ENCODE measurements at regions not wholly inside any gene's neighbourhood (a gene's known extent, or its start where the extent isn't known, plus 50 kb on each side); places are given as distances from the start of the nearest gene placed in this dataset.

DNA sequence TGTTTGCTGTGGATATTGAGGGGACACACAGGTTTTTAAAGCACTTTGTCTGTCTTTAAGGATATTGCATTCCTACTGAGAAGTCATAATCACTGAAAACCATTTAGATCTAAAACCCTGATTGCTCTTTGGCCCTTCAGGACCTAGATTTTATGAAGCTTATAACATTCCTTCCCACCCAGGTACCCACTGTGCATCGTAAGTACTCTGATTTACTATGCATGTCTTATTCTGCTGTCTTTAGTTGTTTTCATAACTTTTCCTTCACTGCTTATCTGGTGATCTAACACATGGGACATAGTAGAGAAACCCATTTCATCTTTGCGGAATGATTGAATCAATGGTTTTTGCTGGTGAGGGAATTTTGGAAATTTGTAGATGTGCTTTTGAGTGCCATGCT is 247.0 kb upstream of the RARB start:
- H3K4me2 ChIP-seq (ENCODE audit: control insufficient read depth, insufficient read depth): no peak overlapping the region
- WGBS (ENCODE audit: insufficient coverage, insufficient replicate concordance, low lambda C conversion rate, missing lambda C conversion rate): 49% methylated on average over 2 of the region's 2 CpGs
- ChIA-PET CTCF (no interaction called here), POLR2A (no interaction called here), SMC1A (ENCODE audit: uncharacterized antibody, unreplicated experiment) (no interaction called here), RAD21 (ENCODE audit: unreplicated experiment) (no interaction called here)
- TF ChIP-seq ESRRA (IDR thresholded peaks at IDR 0.05; ENCODE audit: low read length) (no peak), NFIC (IDR thresholded peaks at IDR 0.05; ENCODE audit: low read depth, low read length) (no peak), ZNF687 (IDR thresholded peaks at IDR 0.05) (no peak)
- no peak overlapping the region for H2AFZ ChIP-seq (ENCODE audit: control insufficient read depth, low read depth, low read length)
- intact Hi-C loops (cut with micrococcal nuclease; ENCODE audit: unreplicated experiment): no loop called here
- no TSS peak for BruUV-seq (replicated peaks)
- in situ Hi-C loops (cut with MboI): no loop called here
- no peaks in the 10 kb centered on the region for H4K20me1 ChIP-seq (ENCODE audit: control insufficient read depth, insufficient read depth)
- no peak overlapping the region for H3K27ac ChIP-seq (ENCODE audit: control insufficient read depth, insufficient read depth)
- DNase-seq (ENCODE audit: low read depth, low spot score): no peak
- no peak overlapping the region for H3K4me3 ChIP-seq
- H3K9me3 ChIP-seq (replicated peaks; ENCODE audit: control insufficient read depth, insufficient read depth, low read length): no peaks in the 10 kb centered on the region
- H3K4me1 ChIP-seq (ENCODE audit: control insufficient read depth, insufficient read depth, low read length): no peaks in the 10 kb centered on the region
- no peak for ATAC-seq
- H3K79me2 ChIP-seq (ENCODE audit: control insufficient read depth, insufficient read depth, low read length): no peaks in the 10 kb centered on the region
- no peak for FAIRE-seq
- no peak overlapping the region for H3K9ac ChIP-seq (ENCODE audit: control insufficient read depth, insufficient read depth, low read length)
- H3K36me3 ChIP-seq (ENCODE audit: control insufficient read depth in 2 of 2, insufficient read depth in 2 of 2, low read length in 1 of 2): no peaks in the 10 kb centered on the region
- no peaks in the 10 kb centered on the region for H3K27me3 ChIP-seq (replicated peaks in 1 of 2; ENCODE audit: control insufficient read depth in 2 of 2, insufficient read depth in 2 of 2, low read length in 1 of 2)

- no peak for FAIRE-seq
- Histone ChIP-seq H3K27me3 (replicated peaks in 1 of 2; ENCODE audit: control insufficient read depth in 2 of 2, insufficient read depth in 2 of 2, low read length in 1 of 2) (no peaks in the 10 kb centered on the region), H3K4me1 (ENCODE audit: control insufficient read depth, insufficient read depth, low read length) (no peaks in the 10 kb centered on the region), H2AFZ (ENCODE audit: control insufficient read depth, low read depth, low read length) (no peak overlapping the region), H3K27ac (ENCODE audit: control insufficient read depth, insufficient read depth) (no peak overlapping the region), H3K9me3 (replicated peaks; ENCODE audit: control insufficient read depth, insufficient read depth, low read length) (no peaks in the 10 kb centered on the region), H3K4me3 (no peak overlapping the region), H3K9ac (ENCODE audit: control insufficient read depth, insufficient read depth, low read length) (no peak overlapping the region), H3K79me2 (ENCODE audit: control insufficient read depth, insufficient read depth, low read length) (no peaks in the 10 kb centered on the region), H4K20me1 (ENCODE audit: control insufficient read depth, insufficient read depth) (no peaks in the 10 kb centered on the region), H3K4me2 (ENCODE audit: control insufficient read depth, insufficient read depth) (no peak overlapping the region), H3K36me3 (ENCODE audit: control insufficient read depth in 2 of 2, insufficient read depth in 2 of 2, low read length in 1 of 2) (no peaks in the 10 kb centered on the region)
- BruUV-seq (replicated peaks): no TSS peak
- RAD21 ChIA-PET (ENCODE audit: unreplicated experiment): no interaction called here
- intact Hi-C loops (cut with micrococcal nuclease; ENCODE audit: unreplicated experiment) (no loop called here), in situ Hi-C loops (cut with MboI) (no loop called here)
- DNase-seq (ENCODE audit: low read depth, low spot score): no peak
- CTCF ChIA-PET: no interaction called here
- POLR2A ChIA-PET: no interaction called here
- no peak for ATAC-seq
- 0% methylated on average over 3 of the region's 3 CpGs for WGBS (ENCODE audit: insufficient coverage, insufficient replicate concordance, low lambda C conversion rate, missing lambda C conversion rate)
- SMC1A ChIA-PET (ENCODE audit: uncharacterized antibody, unreplicated experiment): no interaction called here
- TF ChIP-seq MYB (IDR thresholded peaks at IDR 0.05; ENCODE audit: borderline replicate concordance, low read depth, low read length): no peak
- TF ChIP-seq MEF2B (IDR thresholded peaks at IDR 0.05; ENCODE audit: partially characterized antibody, poor library complexity, severe bottlenecking): no peak
- TF ChIP-seq, protein P1, sequence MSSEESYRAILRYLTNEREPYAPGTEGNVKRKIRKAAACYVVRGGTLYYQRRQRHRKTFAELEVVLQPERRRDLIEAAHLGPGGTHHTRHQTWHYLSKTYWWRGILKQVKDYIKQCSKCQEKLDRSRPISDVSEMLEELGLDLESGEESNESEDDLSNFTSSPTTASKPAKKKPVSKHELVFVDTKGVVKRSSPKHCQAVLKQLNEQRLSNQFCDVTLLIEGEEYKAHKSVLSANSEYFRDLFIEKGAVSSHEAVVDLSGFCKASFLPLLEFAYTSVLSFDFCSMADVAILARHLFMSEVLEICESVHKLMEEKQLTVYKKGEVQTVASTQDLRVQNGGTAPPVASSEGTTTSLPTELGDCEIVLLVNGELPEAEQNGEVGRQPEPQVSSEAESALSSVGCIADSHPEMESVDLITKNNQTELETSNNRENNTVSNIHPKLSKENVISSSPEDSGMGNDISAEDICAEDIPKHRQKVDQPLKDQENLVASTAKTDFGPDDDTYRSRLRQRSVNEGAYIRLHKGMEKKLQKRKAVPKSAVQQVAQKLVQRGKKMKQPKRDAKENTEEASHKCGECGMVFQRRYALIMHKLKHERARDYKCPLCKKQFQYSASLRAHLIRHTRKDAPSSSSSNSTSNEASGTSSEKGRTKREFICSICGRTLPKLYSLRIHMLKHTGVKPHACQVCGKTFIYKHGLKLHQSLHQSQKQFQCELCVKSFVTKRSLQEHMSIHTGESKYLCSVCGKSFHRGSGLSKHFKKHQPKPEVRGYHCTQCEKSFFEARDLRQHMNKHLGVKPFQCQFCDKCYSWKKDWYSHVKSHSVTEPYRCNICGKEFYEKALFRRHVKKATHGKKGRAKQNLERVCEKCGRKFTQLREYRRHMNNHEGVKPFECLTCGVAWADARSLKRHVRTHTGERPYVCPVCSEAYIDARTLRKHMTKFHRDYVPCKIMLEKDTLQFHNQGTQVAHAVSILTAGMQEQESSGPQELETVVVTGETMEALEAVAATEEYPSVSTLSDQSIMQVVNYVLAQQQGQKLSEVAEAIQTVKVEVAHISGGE (CRISPR knock-in tag; IDR thresholded peaks at IDR 0.05): no peak
- no peak for TF ChIP-seq ASH2L (IDR thresholded peaks at IDR 0.05; ENCODE audit: borderline replicate concordance, low read depth)
- TF ChIP-seq BHLHE40 (IDR thresholded peaks at IDR 0.05; ENCODE audit: borderline replicate concordance in 1 of 2, low read depth in 2 of 2, low read length in 1 of 2): no peak
- TF ChIP-seq MXI1 (IDR thresholded peaks at IDR 0.05; ENCODE audit: low read depth, low read length): no peak
Measured at GRCh38 chr3:25182794-25183193, 245.3 kb upstream of the RARB start.

All from GM12878 (cell line).